Mammary epithelial cell (primary cell): ENCODE measurements at regions not wholly inside any gene's neighbourhood (a gene's known extent, or its start where the extent isn't known, plus 50 kb on each side); places are given as distances from the start of the nearest gene placed in this dataset.

ENCODE experiments used
- EZH2 ChIP-seq: IDR thresholded peaks from 2 replicates; pipeline ENCODE4 v1.6.1; 2012; ENCODE audit warnings: low read length, inconsistent platforms, borderline replicate concordance
- TF ChIP-seq, protein P1 (sequence below), 2 donors: IDR thresholded peaks in 1 of 2; conservative IDR thresholded peaks in 1 of 2; 2 replicates each; pipeline ENCODE4 v1.5.1; 2011 to 2012; ENCODE audit warnings: inconsistent platforms in 2 of 2, low read length in 2 of 2, mild to moderate bottlenecking in 2 of 2, control low read depth in 1 of 2, low read depth in 1 of 2; ENCODE audit not compliant: insufficient read depth in 1 of 2; ENCODE audit errors: extremely low read depth in 1 of 2

DNA sequence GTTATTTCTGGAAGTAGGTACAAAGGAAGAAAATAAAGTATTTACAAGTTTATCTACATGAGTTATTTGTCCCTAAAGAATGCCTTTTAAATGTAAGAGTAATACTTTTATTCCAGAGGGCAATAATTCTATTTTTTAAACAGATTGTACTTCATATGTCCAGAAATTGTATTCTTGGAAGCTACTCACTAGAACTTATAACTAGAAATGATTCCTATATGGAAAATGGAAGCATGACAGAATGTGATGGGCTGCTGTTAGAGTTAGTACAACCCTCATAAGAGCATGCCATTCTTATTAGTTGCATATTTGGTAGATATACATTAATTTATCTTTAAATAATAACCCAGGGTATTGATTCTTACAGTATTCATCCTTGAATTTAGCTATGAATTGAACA lies 362.0 kb downstream of the FSIP2 start:
- TF ChIP-seq, protein P1, sequence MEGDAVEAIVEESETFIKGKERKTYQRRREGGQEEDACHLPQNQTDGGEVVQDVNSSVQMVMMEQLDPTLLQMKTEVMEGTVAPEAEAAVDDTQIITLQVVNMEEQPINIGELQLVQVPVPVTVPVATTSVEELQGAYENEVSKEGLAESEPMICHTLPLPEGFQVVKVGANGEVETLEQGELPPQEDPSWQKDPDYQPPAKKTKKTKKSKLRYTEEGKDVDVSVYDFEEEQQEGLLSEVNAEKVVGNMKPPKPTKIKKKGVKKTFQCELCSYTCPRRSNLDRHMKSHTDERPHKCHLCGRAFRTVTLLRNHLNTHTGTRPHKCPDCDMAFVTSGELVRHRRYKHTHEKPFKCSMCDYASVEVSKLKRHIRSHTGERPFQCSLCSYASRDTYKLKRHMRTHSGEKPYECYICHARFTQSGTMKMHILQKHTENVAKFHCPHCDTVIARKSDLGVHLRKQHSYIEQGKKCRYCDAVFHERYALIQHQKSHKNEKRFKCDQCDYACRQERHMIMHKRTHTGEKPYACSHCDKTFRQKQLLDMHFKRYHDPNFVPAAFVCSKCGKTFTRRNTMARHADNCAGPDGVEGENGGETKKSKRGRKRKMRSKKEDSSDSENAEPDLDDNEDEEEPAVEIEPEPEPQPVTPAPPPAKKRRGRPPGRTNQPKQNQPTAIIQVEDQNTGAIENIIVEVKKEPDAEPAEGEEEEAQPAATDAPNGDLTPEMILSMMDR (conservative IDR thresholded peaks at IDR 0.05 in 1 of 2, IDR thresholded peaks at IDR 0.05 in 1 of 2; ENCODE audit: extremely low read depth in 1 of 2, insufficient read depth in 1 of 2, low read depth in 1 of 2, low read length in 2 of 2): no peak
- TF ChIP-seq EZH2: no peak
